ENCODE measurements at regions not wholly inside any gene's neighbourhood (a gene's known extent, or its start where the extent isn't known, plus 50 kb on each side); places are given as distances from the start of the nearest gene placed in this dataset.

DNA sequence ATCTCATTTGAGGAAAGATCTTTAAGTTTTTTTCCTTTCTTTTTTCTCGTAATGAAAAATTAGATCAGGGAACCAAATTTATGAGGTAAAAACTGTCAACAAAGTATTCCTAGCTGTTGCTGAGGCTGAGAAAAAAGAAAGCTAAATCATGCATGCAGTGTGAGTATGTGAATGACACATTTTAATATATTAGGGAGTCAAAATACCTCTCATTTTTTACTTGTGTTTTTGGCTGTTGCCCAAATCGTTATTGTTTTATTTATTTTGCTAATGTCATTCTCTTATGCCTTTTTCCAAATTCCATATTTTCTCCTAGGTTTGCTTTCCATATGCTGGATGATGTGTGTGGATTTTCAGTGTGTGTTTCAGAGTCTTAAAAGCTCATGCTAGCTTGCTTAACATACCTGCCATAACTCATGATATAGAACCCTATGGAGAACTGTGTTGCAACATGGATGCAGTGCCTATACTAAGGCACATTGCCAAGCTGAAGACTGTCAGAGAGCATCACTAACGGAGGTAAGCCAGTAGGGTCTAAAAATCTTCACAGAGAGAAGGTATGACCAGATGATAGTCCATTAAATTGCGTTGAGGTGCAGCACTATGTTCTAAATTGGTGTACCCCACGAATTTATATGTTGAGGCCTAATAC lies 629.5 kb upstream of the KCNMB2 start:
- TF ChIP-seq CTCF (IDR thresholded peaks at IDR 0.05) (no peak), POLR2A (IDR thresholded peaks at IDR 0.05) (no peak)

All from adrenal gland (tissue), 5 donors.